ENCODE measurements at regions not wholly inside any gene's neighbourhood (a gene's known extent, or its start where the extent isn't known, plus 50 kb on each side); places are given as distances from the start of the nearest gene placed in this dataset.
"Not testable (repeated sequence)": the region's sequence is repeated elsewhere in the genome, so short reads cannot be mapped to it uniquely, and the experiment has no call there.

DNA sequence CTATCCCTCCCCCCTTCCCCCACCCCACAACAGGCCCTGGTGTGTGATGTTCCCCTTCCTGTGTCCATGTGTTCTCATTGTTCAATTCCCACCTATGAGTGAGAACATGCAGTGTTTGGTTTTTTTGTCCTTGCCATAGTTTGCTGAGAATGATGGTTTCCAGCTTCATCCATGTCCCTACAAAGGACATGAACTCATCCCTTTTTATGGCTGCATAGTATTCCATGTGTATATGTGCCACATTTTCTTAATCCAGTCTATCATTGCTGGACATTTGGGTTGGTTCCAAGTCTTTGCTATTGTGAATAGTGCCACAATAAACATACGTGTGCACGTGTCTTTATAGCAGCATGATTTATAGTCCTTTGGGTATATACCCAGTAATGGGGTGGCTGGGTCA is 52.3 kb upstream of the MAN1A2 start:
- DNase-seq (ENCODE audit: low spot score) = not testable (repeated sequence)

DNA sequence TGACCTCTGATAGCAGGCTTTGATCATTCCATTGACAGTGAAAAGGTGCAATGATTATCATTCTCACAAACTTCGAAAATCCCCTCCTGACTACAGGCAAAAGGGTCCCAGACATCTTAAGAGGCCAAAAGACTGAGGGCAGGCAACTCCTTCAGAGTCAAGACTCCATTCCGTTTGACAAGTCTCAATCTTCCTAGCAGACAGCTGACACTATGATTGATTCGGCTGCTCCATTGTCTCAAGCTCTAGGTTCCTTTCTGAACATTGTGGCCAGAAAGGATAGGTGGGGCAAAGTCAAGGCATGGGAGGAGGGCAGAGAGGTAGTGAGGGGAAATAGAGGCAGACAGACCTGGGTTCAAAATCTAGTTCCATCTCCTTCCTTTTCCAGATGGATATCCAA is 53.7 kb upstream of the MAN1A2 start:
- DNase-seq (ENCODE audit: low spot score) = no peak

DNA sequence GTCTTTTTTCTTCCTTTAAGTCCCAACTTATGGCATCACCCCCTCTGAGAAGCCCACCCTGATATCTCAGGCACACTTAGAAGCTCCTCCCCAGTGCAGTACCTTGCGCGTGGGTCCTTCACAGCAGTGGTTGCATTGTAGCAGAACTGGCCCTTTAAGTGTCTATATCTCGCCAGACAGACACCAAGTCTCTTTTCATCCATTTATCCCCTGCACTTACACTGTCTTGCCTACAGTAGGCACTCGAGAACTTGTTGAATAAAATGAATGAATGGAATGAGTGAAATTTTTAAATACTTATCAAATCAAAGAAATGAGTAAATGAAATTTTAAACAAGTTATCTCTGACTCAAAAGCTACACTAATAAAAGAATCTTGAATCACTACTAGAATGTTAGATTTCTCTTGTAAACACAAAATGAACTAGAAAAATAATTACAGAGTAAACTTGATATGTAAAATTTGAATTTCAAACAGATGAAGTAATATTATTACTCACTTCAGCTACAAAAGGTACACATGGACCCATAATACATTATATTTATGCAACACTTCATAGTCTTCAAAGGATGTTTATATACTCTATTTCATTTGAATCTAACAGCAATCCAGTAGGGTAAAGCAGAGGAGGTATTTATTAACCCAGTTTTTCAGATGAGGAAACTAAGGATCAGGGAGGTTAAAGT is 54.7 kb upstream of the MAN1A2 start:
- DNase-seq (ENCODE audit: low spot score) = no peak

DNA sequence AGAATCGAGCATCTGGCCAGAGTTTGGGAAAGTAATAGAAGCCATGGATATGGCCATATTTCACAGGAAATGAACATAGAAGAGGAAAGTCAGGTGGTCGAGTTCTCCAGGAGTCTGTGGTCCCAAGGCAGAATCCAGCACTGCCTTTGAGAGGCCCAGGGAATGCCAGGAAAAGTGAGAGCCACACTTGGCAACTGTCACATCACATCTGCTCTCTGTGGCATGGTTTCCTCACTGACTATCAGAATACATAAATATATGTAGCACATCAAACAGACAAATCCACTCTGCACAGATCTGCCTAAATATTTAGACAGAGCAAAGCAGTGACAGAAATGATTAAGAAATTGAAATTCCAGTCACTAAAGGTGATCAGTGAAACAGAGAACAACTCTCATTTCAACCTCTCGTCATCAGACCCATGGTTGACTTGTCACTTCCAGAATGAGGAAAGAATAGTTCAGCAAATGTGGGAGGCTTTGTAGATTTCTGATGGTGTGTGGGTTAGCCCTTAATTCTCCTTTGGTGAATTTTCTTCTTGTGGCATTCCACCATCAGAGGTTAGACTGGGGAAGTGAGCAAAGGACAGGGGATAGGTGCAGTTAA is 58.8 kb upstream of the MAN1A2 start:
- no peak for DNase-seq (ENCODE audit: low spot score)

DNA sequence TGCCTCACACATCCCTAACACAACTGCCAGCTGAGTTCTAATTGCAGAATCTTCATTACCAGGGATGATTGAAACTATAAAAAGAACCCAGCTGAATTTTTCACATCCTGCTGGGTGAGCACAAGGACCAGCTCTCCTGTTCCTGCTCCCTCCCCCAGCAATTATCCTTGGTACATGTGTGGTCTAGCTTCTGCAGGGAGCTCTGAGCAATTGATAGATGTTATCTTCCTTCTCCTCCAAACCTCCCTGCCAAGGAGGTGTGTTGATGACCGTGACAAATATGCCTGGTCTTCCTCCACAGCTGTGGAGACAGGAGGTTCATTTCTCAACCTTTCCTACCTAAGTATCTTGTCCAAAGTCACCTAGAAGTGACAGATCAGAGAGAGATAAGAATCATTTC is 65.3 kb upstream of the MAN1A2 start:
- no peak for DNase-seq (ENCODE audit: low spot score)

DNA sequence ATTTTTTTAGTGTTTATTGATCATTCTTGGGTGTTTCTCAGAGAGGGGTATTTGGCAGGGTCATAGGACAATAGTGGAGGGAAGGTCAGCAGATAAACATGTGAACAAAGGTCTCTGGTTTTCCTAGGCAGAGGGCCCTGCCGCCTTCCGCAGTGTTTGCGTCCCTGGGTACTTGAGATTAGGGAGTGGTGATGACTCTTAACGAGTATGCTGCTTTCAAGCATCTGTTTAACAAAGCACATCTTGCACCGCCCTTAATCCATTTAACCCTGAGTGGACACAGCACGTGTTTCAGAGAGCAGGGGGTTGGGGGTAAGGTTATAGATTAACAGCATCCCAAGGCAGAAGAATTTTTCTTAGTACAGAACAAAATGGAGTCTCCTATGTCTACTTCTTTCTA is 67.1 kb upstream of the MAN1A2 start:
- DNase-seq (ENCODE audit: low spot score) = not testable (repeated sequence)

DNA sequence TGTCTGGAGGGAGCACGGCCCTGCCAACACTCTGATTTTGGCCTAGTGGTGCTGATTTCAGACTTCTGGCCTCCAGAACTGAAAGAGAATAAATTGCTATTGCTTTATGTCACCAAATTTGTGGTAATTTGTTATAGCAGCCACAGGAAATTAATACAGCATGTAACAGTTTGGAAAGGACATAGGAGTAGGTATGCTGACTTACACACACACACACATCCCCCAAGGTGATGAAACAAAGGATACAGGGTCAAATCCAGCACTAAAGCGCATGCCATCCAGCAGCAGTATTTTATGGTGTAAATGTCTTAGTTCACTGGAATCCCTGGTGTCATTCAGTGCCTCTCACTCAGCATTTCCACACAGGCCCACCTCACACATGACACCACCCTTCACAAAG is 72.2 kb upstream of the MAN1A2 start:
- DNase-seq (ENCODE audit: low spot score) = no peak

DNA sequence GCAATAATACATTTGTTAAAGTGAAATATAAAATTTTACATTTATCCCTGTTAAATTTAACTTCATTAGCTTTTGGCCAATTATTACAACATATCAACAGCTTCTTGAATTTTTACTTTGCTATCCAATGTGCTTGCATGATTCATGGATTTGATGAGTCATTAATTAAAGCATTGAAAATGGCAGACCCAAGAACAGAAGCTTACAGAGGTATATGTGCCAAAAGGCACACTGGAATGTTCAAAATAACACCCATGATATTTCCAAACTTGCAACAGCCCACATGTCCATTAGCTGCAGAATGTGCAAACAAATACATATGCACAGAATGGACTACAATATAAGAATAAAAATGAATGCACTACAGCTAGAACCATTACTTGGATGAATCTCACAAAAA is 76.4 kb upstream of the MAN1A2 start:
- peak; percentile 23 for DNase-seq (ENCODE audit: low spot score)

DNA sequence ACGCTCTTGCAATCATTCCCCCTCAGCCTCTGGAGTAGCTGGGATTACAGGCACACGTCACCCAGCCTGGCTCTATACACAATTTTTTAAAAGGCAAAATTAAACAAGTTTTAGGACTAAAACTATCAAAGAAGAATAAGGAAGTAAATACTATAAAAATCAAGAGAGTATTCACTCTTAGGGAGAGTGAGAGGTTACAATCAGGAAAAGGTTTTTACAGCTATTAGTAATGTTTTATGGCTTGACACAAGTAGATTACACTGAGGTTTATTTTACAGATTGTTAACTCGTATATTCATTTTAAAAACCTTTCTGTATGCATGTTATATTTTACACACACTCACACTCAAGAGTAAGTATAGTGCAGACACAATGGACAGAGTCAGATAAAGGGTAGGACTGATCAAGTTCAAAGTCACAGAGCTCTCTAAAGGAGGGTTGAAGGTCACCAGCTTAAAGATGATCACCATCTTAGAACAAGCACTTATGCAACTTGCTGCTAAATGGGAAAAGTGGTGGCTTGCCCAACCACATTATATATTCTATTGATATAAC is 77.9 kb upstream of the MAN1A2 start:
- no peak for DNase-seq (ENCODE audit: low spot score)

DNA sequence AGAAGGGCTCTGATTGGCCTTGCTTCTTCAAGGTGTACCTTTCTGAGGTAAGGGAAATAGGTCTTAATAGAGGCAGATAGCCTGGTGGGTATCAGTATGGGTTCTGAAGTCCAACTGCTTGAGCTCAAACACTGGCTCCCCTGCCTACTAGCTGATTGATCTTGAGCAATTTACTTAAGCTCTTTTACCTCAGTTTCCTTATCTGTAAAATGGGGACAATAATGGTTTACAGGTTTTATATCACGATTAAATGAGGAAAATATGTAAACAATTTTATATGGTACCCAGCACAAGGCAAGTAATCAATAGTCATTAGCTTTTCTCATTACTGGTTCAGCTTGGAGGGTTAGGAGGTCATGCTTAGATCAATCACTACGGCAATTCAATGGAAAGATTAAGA is 75.8 kb upstream of the VTCN1 start:
- DNase-seq (ENCODE audit: low spot score) = no peak

DNA sequence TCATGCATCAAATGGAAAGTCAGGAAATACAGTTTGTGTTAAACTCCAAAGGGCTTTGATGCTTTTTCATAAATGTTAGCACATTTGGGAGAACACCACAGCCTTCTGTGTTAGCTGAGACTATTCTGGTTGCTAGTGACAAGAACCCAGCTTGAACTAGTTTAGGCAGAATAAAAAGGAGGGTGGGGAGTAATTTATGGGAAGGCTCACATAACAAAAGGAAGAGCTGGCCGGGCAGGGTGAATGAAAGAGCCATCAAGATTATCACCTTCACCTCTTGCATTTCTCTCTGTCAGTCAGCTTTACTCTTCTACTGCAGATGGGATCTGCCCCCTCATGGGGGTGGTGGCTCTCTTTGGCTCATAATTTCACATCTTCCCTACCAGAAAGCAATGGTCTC is 75.4 kb upstream of the VTCN1 start:
- no peak for DNase-seq (ENCODE audit: low spot score)

DNA sequence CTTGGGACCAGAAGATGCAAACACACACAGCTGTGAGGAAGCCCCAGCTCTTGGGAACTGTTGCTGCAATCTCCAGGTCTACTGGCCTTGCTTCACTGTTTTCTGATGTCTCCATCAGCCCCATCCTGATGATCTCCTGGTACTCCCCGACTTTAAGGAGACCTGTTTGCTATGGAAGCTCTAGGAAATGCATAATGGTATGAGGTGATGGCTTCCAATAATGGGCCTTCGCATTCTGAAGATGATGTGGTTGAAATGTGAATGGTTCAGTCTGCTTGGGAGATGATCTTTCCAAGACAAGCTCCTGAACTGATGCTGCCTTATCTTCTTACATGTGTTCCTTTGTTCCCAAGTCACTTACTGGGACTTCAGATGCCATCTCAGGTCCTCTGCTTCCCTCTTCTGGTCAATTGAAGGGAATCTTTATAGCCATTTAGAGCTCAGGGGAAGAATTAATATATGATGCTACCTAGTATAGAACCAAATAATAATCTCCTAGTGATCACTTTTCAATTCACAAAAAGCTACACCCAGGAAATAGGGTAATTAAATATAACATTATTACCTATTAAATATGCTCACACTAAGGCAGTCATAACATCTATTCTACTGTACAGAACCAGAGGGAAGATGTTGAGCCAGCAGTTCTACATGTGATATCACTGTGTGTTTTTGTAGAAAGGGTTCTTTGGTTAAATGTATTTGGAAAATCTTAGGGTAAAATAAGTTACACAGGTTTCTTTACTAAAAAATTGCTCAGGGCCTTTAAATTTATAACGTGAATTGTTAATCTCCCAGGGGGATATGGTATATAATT is 73.9 kb upstream of the VTCN1 start:
- peak; percentile 83 for DNase-seq (ENCODE audit: low spot score)

DNA sequence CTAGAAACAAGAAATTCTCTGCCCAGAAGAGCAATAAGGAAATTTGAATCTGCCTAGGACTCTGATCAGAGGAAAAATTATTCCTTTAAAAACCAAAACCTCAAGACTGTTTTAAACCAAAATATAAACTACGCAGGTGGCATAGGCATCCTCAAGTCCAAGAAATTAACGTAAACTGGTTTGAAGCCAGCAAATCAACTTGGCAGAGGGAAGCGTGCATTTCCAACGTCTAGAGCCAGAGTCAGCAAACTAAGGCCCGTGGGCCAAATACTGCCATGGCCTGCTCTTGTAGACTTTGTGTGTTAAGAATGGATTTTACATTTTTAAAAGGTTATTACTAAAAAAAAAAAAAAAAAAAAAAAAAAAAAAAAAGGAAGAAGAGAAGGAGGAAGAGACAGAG is 67.8 kb upstream of the VTCN1 start:
- DNase-seq (ENCODE audit: low spot score) = no peak

DNA sequence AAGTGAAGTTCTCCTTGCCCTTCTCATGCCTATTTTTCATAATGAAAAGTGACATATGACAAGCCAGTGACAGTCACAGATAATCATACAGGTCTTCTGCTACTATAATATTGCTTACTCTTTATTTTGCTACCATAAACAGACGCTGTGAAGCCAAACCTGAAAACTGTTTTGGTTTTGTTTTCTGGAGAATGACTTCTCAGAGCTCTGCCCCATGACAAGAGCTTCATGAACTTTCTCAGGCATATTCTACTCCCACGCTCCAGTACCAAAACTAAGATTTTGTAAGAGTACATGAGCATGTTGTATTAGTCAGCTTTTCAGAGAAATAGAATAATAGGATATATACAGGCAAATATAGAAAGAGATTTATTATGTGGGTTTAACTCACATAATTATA is 64.3 kb upstream of the VTCN1 start:
- DNase-seq (ENCODE audit: low spot score) = no peak

DNA sequence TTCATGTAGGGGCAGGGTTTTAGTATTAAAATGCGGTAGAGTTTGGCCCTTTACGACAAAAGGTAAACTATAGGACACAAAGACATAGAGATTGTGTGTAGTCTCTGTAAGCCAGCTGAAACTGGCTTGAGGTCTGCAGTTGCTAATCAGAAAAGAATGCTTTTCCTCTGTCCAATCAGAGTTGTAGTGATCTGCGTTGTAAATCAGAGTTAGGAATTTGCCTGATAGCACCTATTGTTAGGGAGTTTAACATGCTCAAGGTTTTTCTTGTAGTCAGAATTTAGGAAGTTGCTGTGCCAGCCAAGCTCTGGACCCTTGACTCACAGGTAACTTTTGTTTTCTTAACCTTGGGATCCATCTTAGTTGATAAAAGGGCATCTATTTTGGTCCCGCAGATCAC is 61.2 kb upstream of the VTCN1 start:
- DNase-seq (ENCODE audit: low spot score) = no peak

DNA sequence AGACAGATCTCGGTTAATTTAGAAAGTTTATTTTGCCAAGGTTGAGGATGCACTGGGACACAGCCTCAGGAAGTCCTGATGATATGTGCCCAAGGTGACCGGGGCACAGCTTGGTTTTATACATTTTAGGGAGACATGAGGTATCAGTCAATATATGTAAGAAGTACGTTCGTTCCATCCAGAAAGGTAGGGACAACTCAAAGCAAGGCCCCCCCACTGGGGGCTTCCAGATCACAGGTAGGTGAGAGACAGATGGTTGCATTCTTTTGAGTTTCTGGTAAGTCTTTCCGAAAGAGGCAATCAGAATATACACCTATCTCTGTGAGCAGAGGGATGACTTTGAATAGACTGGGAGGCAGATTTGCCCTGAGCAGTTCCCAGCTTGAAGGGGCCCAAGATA is 60.4 kb upstream of the VTCN1 start:
- DNase-seq (ENCODE audit: low spot score) = no peak

DNA sequence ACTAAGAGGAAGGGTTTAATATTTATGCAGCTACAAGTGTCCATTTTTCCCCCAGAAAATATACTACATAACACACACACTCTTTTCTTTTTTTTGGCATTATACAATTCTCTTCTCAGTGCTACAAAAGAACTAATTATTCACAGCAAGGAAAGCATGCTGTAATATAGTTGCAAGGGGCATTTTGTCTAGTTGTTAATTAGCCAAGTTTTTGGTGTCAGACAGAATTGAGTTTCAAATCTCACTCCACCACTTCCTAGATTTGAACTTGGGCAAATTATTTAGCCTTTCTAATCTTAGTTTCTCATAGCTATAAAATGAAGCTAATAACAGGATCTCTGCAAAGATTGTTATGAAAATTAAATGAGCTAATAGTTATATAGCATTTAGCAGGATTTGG is 60.0 kb upstream of the VTCN1 start:
- no peak for DNase-seq (ENCODE audit: low spot score)

DNA sequence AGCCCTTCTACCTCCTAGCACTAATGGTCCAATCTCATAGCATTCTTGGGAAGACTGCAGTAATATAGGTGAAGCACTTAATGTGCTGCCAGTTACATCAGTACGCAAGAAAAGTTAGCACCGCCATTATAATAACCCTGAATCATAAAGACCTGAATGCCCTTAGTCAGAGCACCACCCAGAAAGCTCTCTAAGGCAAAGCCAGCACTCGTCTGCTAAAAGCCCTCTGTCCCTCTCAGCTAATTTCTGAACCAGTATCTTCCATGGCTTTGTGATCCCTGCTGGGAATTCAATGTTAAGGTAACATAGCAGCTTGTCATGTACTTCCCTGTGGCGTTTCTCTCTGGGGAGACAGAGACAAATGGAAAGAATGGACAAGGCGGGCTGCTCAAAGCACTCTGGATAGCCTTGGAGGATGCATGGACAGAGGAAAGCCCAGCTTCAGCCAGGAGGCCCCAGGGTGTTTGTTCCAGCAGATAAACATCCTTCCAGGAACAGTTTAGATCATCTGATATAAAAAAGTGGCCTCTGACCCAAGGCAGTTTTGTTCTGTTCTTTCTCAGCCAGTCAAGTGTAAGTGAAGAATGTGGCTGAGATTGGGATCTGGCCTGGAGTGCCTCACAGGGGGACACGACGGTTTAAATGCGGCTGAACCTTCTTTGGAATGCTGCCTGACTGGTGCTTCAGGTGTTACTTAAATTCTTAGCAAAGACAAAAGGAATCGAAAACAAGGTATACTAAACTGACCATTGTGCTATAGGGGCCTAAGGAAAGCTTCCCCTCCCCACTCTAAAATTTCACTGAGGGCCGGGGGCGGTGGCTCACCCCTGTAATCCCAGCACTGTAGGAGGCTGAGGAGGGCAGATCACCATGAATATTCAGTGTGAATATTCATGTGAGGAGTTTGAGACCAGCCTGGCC is 58.1 kb upstream of the VTCN1 start:
- DNase-seq (ENCODE audit: low spot score) = no peak

DNA sequence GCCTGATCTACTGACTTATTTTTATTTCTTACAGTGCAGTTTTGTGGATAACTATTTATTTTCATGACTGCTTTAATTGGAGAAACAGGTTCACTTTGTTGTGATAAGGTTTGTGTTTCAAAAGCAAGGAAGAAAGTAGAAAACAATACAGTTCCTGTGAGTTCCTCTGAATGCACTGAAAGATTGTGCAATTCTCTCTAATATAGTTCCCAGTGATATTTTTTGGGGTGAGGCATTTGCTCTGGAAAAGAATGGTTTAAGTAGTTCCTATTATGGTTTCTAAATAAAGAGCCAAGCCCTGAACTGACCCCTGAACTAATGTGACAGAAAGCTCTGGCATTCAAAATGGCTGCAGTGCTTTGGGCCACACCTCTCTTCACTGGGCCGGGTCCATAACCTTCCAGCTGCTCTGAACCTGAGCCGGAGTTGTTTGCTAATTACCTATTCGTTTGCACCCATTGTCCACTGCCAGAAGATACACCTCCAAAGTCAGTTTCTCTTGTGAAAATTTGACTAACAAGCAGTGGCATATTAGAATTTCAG is 56.6 kb upstream of the VTCN1 start:
- DNase-seq (ENCODE audit: low spot score) = no peak

DNA sequence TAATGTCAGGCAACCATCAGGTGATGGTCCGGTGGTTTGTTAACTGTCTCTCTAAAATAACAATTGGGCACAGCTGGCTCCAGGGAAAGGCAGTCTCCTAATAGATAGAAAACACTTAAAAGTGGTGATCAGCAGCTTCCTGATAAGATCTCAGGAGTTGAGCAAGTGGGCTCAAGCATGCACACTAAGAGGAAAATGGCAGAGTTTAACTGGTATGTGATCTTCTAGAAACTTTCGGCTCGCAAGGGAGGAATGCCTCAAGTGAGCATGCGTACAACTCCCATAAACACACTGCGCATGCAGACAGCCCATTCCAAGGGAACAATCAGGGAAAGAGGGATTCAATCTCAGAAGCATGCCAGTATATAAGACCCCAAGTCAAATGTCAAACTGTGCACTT is 52.2 kb upstream of the VTCN1 start:
- no peak for DNase-seq (ENCODE audit: low spot score)

DNA sequence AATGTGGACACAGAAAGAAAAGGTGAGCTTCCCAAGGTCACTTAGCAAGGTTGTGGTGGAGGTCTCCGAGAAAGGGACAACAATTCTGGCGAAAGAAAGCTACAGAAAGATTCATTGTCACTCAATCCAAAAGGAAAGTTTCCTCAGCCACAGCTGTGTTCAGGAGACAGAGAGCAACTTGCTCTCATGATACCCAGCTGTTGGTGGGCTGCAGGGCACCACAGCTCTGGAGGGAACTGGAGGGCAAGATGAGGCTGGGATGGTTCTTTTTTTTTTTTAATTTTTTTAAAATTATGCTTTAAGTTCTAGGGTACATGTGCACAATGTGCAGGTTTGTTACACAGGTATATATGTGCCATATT is 50.7 kb upstream of the VTCN1 start:
- DNase-seq (ENCODE audit: low spot score) = no peak

All from Ammon's horn (tissue), 1 donor.